ENCODE measurements at regions not wholly inside any gene's neighbourhood (a gene's known extent, or its start where the extent isn't known, plus 50 kb on each side); places are given as distances from the start of the nearest gene placed in this dataset.
"Not testable (repeated sequence)": the region's sequence is repeated elsewhere in the genome, so short reads cannot be mapped to it uniquely, and the experiment has no call there.

- not testable (repeated sequence) for TF ChIP-seq CTCF (conservative IDR thresholded peaks at IDR 0.05 in 1 of 2, IDR thresholded peaks at IDR 0.05 in 1 of 2; ENCODE audit: extremely low read depth in 1 of 2, insufficient read depth in 1 of 2, low read depth in 1 of 2, low read length in 2 of 2); EZH2 (IDR thresholded peaks at IDR 0.05; ENCODE audit: borderline replicate concordance, low read length)
These were observed 534.8 kb downstream of the DIPK2A start for GRCh38 chr3:144506375-144506774.
